Large intestine (tissue), 3 donors: ENCODE measurements at regions not wholly inside any gene's neighbourhood (a gene's known extent, or its start where the extent isn't known, plus 50 kb on each side); places are given as distances from the start of the nearest gene placed in this dataset.
"Not testable (repeated sequence)": the region's sequence is repeated elsewhere in the genome, so short reads cannot be mapped to it uniquely, and the experiment has no call there.

ENCODE experiments used
- DNase-seq, 2 donors: peaks; one replicate each; pipeline versions ENCODE4 v3.0.0 to v3.0.0-alpha.2; 2013
- H3K27ac ChIP-seq: one replicate; pipeline ENCODE4 v1.5.1; 2013; ENCODE audit warnings: low read length
- H3K27me3 ChIP-seq: 2 replicates; pipeline ENCODE4 v1.6.1; 2013; ENCODE audit warnings: low read length; ENCODE audit not compliant: control insufficient read depth, insufficient read depth
- H3K36me3 ChIP-seq: 2 replicates; pipeline ENCODE4 v1.6.1; 2013; ENCODE audit warnings: low read length; ENCODE audit not compliant: control insufficient read depth, insufficient read depth
- H3K4me1 ChIP-seq: one replicate; pipeline ENCODE4 v1.6.1; 2013; ENCODE audit warnings: low read length; ENCODE audit not compliant: control insufficient read depth, insufficient read depth
- H3K4me3 ChIP-seq: one replicate; pipeline ENCODE4 v1.5.1; 2013; ENCODE audit warnings: low read length
- H3K9me3 ChIP-seq: one replicate; pipeline ENCODE4 v1.6.1; 2013; ENCODE audit warnings: mild to moderate bottlenecking, low read depth, low read length, moderate library complexity; ENCODE audit not compliant: control insufficient read depth
- WGBS: methylation state at CpG from one replicate; pipeline ENCODE4 v1.1.5; 2013; ENCODE audit warnings: low lambda C conversion rate; ENCODE audit not compliant: insufficient coverage; 5-methylcytosine and 5-hydroxymethylcytosine counted together

GRCh38 chr10:80714566-80714965 lies 176.9 kb downstream of the SH2D4B start:
- no peaks in the 10 kb centered on the region for H3K4me1 ChIP-seq
- no peaks in the 10 kb centered on the region for H3K9me3 ChIP-seq
- H3K27ac ChIP-seq, result no peak overlapping the region
- no peak for DNase-seq
- no CpG with 5 or more reads among the region's 11 CpGs for WGBS
- H3K27me3 ChIP-seq, result no peaks in the 10 kb centered on the region
- H3K4me3 ChIP-seq, result no peak overlapping the region
- no peaks in the 10 kb centered on the region for H3K36me3 ChIP-seq

- H3K4me1 ChIP-seq, result no peaks in the 10 kb centered on the region
- H3K9me3 ChIP-seq, result no peaks in the 10 kb centered on the region
- no CpG with 5 or more reads among the region's 3 CpGs for WGBS
- H3K36me3 ChIP-seq, result no peaks in the 10 kb centered on the region
- no peak overlapping the region for H3K27ac ChIP-seq
- no peak for DNase-seq
- H3K4me3 ChIP-seq, result no peak overlapping the region
- no peaks in the 10 kb centered on the region for H3K27me3 ChIP-seq
Measured at GRCh38 chr10:80718024-80718423, 180.3 kb downstream of the SH2D4B start.

- Histone ChIP-seq H3K27me3 (no peaks in the 10 kb centered on the region), H3K27ac (no peak overlapping the region), H3K4me1 (no peaks in the 10 kb centered on the region), H3K9me3 (no peaks in the 10 kb centered on the region), H3K36me3 (no peaks in the 10 kb centered on the region), H3K4me3 (no peak overlapping the region)
- no peak for DNase-seq
- no CpG with 5 or more reads among the region's 5 CpGs for WGBS
Measured at GRCh38 chr10:80719935-80720334, 182.2 kb downstream of the SH2D4B start.

GRCh38 chr10:80720549-80720948 lies 182.8 kb downstream of the SH2D4B start:
- Histone ChIP-seq H3K27me3 (no peaks in the 10 kb centered on the region), H3K27ac (no peak overlapping the region), H3K4me1 (no peaks in the 10 kb centered on the region), H3K9me3 (no peaks in the 10 kb centered on the region), H3K4me3 (no peak overlapping the region), H3K36me3 (no peaks in the 10 kb centered on the region)
- no peak for DNase-seq
- WGBS, result no CpG with 5 or more reads among the region's 3 CpGs

- WGBS, result no CpG with 5 or more reads among the region's 15 CpGs
- not testable (repeated sequence) for DNase-seq, H3K27ac ChIP-seq, H3K9me3 ChIP-seq, H3K4me3 ChIP-seq, H3K27me3 ChIP-seq, H3K4me1 ChIP-seq, H3K36me3 ChIP-seq
Measured at GRCh38 chr10:80728354-80728753, 190.7 kb downstream of the SH2D4B start.

GRCh38 chr10:80729896-80730295 lies 192.2 kb downstream of the SH2D4B start:
- H3K9me3 ChIP-seq, result no peaks in the 10 kb centered on the region
- H3K27ac ChIP-seq, result no peak overlapping the region
- H3K4me1 ChIP-seq, result no peaks in the 10 kb centered on the region
- H3K4me3 ChIP-seq, result no peak overlapping the region
- 50% methylated on average over 1 of the region's 6 CpGs for WGBS
- H3K27me3 ChIP-seq, result no peaks in the 10 kb centered on the region
- no peaks in the 10 kb centered on the region for H3K36me3 ChIP-seq
- no peak for DNase-seq

GRCh38 chr10:80730522-80730921 lies 192.8 kb downstream of the SH2D4B start:
- no peaks in the 10 kb centered on the region for H3K9me3 ChIP-seq
- WGBS, result 29% methylated on average over 1 of the region's 2 CpGs

GRCh38 chr10:80734589-80734988 lies 196.9 kb downstream of the SH2D4B start:
- Histone ChIP-seq H3K4me1 (no peaks in the 10 kb centered on the region), H3K9me3 (no peaks in the 10 kb centered on the region), H3K27ac (no peak overlapping the region), H3K4me3 (no peak overlapping the region), H3K27me3 (no peaks in the 10 kb centered on the region), H3K36me3 (no peaks in the 10 kb centered on the region)
- no peak for DNase-seq

More at GRCh38 chr10:80730522-80730921, 192.8 kb downstream of the SH2D4B start:
- DNase-seq, result no peak
- H3K36me3 ChIP-seq, result no peaks in the 10 kb centered on the region
- H3K27me3 ChIP-seq, result no peaks in the 10 kb centered on the region
- H3K4me1 ChIP-seq, result no peaks in the 10 kb centered on the region
- no peak overlapping the region for H3K4me3 ChIP-seq
- no peak overlapping the region for H3K27ac ChIP-seq

GRCh38 chr10:80737209-80737608 lies 199.5 kb downstream of the SH2D4B start:
- WGBS, result no CpG with 5 or more reads among the region's 2 CpGs
- no peaks in the 10 kb centered on the region for H3K9me3 ChIP-seq

GRCh38 chr10:80739328-80739727 lies 201.6 kb downstream of the SH2D4B start:
- WGBS, result 80% methylated on average over 2 of the region's 6 CpGs

More at GRCh38 chr10:80737209-80737608, 199.5 kb downstream of the SH2D4B start:
- Histone ChIP-seq H3K36me3 (no peaks in the 10 kb centered on the region), H3K4me3 (no peak overlapping the region), H3K4me1 (no peaks in the 10 kb centered on the region), H3K27ac (no peak overlapping the region), H3K27me3 (no peaks in the 10 kb centered on the region)
- no peak for DNase-seq

GRCh38 chr10:80739963-80740715 lies 202.4 kb downstream of the SH2D4B start:
- DNase-seq, result no peak
- H3K27me3 ChIP-seq, result no peaks in the 10 kb centered on the region
- no peak overlapping the region for H3K27ac ChIP-seq
- no peaks in the 10 kb centered on the region for H3K36me3 ChIP-seq
- H3K4me1 ChIP-seq, result no peaks in the 10 kb centered on the region
- no peak overlapping the region for H3K4me3 ChIP-seq
- H3K9me3 ChIP-seq, result no peaks in the 10 kb centered on the region
- WGBS, result 81% methylated on average over 6 of the region's 18 CpGs

More at GRCh38 chr10:80739328-80739727, 201.6 kb downstream of the SH2D4B start:
- H3K36me3 ChIP-seq, result no peaks in the 10 kb centered on the region
- no peaks in the 10 kb centered on the region for H3K9me3 ChIP-seq
- H3K27ac ChIP-seq, result no peak overlapping the region
- no peaks in the 10 kb centered on the region for H3K4me1 ChIP-seq
- no peaks in the 10 kb centered on the region for H3K27me3 ChIP-seq
- H3K4me3 ChIP-seq, result no peak overlapping the region
- DNase-seq, result no peak
